GM21717 (cell line): ENCODE measurements at regions not wholly inside any gene's neighbourhood (a gene's known extent, or its start where the extent isn't known, plus 50 kb on each side); places are given as distances from the start of the nearest gene placed in this dataset.

Experiments
- ATAC-seq: cut with Tn5 transposase; IDR thresholded peaks from one replicate; pipeline ENCODE4 v1.9.1; 2021; ENCODE audit warnings: mild to moderate bottlenecking, moderate library complexity; ENCODE audit not compliant: unreplicated experiment

GRCh38 chr11:23976426-23976825, 520.4 kb upstream of the LUZP2 start:
- ATAC-seq: no peak

DNA sequence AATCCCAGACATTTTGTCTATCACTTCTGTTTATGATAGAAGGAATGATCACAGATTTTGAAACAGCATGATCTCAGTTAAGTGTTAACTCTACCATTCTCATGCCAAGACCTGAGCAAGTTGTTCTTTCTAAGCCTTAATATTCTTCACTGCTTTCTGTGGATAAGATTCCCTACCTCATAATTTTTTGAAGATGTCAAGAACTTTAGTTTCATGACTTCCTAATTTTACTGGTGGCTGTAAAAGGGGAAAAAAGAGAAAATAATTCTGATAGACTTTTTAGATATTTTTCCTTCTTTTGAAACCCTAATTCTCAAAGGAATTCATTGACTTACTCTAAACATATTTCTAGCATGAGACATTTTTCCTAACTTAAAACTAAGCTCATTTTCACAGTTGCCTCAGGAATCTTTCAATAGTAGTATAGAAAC, 520.0 kb upstream of the LUZP2 start:
- no peak for ATAC-seq

GRCh38 chr11:23988381-23989006, 508.4 kb upstream of the LUZP2 start:
- no peak for ATAC-seq

GRCh38 chr11:23990346-23991164, 506.3 kb upstream of the LUZP2 start:
- no peak for ATAC-seq

DNA sequence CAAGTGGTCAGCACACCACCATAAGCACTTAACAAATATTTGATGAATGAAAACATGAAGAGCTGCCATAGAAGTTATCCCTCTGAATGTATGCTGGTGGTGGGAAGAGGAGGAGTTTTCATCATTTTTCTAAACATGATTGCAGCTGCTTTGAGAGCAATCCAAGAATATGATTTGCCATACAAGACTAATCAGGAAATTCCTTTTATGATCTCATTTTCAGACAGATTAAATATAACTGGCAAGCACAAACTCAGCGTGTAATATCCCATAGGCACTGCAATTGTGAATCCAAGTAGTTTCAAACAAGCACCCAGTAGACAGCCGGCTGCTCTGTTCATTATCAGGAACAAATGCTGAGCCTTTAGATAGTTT, 505.7 kb upstream of the LUZP2 start:
- no peak for ATAC-seq

DNA sequence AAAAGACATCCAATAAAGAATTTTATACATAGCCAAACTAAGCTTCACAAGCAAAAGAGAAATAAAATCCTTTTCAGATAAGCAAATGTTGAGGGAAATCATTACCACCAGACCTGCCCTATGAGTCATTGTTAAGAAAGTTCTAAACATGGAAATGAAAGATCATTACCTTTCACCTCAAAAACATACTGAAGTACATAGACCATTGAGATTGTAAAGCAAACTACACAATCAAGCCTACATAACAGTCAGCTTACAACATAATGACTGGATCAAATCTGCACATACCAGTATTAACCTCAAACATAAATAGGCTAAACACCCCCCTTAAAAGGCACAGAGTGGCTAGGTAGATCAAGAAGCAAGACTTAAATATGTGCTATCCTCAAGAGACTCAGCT, 501.0 kb upstream of the LUZP2 start:
- ATAC-seq: no peak

DNA sequence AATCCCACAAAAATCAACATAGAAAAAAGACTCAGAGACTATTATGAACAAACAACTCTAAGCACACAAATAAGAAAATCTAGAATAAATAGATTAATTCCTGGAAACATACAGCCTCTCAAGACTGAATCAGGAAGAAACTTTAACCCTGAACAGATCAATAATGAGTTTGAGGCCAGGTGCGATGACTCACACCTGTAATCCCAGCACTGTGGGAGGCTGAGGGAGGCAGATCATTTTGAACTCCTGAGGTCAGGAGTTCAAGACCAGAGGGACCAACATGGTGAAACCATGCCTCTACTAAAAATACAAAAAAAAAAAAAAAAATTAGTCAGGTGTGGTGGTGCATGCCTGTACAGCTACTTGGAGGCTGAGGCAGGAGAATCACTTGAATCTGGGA, 499.5 kb upstream of the LUZP2 start:
- no peak for ATAC-seq

DNA sequence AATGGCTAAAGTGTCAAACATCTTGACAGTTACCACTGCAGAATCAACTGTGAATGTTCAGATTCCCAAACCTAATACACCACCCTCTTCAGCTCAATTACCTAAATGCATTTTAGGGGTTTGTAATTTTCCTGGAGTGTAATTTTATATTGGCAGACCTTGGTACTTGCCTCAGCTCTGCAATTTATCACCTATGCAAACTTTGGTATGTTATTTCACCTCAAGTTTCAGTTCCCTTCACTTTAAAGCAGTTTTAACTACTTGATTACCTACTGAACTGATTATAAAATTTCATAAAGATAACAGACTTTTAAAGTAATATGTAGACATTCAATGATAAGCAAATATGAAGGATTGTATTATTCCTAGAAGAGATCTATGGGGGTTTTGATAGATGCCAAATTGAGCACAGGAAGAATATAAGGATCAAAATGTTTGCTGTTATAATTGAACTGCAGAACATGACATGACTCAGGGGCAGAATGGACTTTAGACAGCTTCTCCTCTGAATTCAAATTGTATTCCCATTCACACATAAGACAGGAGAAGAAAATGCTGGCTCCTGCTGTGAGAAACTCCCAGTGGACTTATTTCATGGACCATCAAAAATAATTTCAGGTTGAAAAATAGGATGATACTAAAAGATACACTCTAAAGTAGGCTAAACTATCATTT, 491.5 kb upstream of the LUZP2 start:
- no peak for ATAC-seq

- no peak for ATAC-seq
Measured at GRCh38 chr11:24043842-24044241, 453.0 kb upstream of the LUZP2 start.

GRCh38 chr11:24046731-24047130, 450.1 kb upstream of the LUZP2 start:
- ATAC-seq: no peak

DNA sequence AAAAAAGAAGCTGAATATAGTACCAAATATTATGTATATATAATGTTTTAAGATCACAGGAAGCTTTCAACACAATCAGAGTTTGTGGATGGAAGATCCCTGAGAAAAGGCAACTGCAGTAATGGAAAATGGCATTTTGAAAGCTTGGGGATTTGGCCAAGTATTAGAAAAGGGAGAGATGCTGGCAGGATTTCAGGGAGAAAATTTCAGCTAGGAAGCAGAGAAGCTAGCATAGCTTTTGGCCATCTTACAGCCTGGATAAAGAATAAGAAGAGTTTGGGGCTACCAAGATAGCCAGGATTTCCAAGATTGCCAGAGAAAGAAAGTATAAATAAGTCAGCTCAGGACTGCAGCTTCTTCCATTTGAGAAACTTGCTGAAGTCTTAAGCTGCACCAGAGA, 440.8 kb upstream of the LUZP2 start:
- no peak for ATAC-seq

DNA sequence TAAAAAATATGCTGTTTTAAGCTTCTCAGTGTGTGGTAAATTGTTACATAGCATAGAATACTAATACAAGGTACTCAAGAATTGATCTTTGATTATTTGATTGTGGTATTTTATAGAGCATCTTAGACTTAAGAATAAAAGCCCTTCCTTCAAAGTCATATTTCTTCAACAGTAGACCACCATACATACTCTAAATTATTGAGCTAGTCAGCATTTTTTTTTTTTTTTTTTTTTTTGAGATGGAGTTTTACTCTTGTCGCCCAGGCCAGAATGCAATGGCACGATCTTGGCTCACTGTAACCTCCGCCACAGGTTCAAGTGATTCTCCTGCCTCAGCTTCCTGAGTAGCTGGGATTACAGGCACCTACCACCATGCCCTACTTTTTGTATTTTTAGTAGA, 436.7 kb upstream of the LUZP2 start:
- ATAC-seq: no peak

- no peak for ATAC-seq
Measured at GRCh38 chr11:24064309-24064903, 432.4 kb upstream of the LUZP2 start.

DNA sequence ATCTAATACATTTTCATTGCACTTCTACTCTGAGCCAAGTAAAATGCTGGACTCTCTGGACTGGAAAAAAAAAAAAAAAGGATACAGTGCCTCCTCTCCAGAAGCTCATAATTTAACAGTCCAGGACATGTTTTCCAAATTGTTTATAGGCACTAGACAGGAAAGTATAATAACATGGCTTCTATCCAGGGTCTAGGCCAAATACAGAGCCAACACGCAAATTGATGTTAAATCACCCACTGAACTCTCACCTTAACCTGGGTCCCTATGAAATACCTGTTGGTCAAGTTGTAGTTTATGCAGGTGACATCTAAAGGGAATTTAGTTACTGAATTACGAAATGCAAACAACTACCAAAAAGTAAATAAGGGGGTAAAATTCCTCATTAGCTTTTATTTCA, 428.7 kb upstream of the LUZP2 start:
- no peak for ATAC-seq

DNA sequence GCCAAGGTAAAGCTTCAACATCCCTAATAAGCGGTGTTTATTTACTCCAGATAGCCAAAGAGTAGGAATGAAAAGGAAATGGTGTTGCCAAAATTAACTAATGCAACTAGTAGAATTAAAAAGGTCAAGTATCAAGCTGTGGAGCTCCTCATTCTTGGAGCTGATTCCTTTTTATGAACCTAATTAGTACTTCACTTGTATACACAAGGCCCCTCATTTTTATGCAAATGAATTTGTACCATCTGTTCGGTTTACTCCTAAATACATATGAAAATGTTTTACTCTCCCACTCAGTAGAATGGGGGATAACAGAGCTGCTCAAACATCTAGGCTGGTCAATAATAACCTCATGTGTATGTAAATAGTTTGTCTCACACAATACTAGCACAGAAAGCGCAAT, 426.4 kb upstream of the LUZP2 start:
- ATAC-seq: no peak

GRCh38 chr11:24078018-24078417, 418.8 kb upstream of the LUZP2 start:
- ATAC-seq: no peak

- no peak for ATAC-seq
Measured at GRCh38 chr11:24082241-24082640, 414.6 kb upstream of the LUZP2 start.

DNA sequence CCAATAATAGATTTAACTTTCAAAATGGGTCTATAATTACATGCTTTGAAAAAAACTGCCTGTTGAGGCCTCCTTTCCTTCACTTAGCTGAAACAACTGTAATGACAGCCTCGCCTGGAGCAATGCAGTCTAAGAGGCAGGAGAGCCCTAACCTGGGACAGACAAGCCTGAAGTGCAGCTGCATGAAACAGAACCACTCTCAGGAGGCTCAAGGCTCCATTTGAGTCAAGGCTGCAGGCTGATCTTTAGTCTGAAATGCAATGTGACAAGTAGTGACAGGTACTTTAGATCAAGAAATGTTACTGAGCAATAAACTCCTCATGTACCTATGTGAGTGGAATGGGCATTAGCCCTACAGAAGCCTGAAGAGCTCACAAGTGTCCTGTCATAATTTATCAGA, 414.0 kb upstream of the LUZP2 start:
- ATAC-seq: no peak

DNA sequence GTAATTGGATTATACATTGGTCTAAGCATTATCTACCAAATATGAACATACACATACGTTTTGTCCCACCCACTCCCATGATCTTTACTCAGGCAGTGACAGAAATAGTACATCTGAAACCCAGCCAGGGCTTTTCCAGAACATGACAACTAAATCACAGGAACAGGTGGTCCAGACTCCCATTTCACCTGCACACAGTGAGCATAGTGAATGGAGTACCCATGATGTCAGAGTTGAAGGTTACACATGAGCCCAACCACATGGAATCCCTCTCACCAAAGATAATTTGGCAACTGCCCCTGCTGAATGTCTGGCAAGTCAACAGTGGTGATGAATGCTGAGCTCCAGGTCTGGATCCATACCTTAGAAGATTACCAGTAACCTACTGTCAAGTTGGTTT, 411.9 kb upstream of the LUZP2 start:
- ATAC-seq: no peak

DNA sequence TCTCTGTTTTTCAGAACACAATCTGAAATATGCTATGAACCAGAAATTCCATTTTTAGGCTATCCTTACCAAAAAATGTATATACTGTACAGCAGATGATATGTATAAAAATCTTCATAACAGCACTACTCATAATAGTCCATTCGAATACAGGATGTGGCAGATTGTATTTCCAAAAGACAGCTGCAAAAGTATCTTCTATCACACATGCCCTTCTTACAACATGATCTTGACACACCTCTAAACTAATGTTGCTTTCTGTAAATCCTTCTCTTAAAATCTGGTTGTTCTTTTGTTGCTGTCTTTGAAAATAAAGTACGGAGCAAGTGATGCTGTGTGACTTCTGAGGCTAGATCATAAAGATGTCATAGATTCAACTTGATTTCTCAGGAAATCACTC, 409.9 kb upstream of the LUZP2 start:
- ATAC-seq: no peak

- ATAC-seq: no peak
Measured at GRCh38 chr11:24091594-24091993, 405.3 kb upstream of the LUZP2 start.

DNA sequence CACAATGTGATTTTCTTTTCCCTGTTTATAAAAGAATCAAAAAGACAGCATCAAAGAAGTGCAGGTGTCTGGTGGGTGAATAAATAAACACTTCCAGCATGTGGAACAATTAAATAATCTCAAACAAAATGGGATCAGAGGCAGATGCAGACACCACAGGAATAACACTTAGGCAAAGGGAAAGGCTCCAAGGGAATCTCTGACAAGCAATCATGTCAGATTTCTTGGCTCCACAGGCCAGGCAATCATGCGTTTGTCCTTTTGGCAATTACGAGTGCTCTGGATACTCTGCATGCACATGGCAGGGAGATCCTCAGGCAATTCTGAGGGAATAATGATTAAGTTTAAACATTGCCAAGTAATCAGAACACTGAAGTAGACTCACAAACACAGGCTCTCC, 403.5 kb upstream of the LUZP2 start:
- no peak for ATAC-seq
